ENCODE measurements at regions not wholly inside any gene's neighbourhood (a gene's known extent, or its start where the extent isn't known, plus 50 kb on each side); places are given as distances from the start of the nearest gene placed in this dataset.

DNA sequence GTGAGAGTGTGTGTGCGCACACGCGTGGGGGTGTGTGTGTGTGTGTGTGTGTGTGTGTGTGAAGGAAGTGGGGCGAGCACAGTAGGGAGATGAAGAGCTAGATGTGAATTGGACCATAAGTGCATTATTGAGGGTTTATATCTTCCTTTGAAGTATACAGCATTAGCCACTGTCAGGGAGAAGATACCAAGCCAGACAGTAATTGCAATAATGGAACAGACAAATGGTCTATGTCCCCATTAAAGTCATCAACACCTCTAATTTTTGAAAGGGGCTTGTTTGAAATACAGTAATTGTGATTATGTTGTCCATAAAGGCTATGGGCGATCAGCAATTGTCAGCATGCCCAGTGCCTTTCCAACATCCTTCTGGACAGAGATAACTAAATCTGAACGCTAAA, 429.2 kb upstream of the NR2F2 start:
- TF ChIP-seq FOXP2 (optimal IDR thresholded peaks at IDR 0.05; ENCODE audit: borderline replicate concordance, extremely low read depth, extremely low read length, insufficient read depth) (no peak), TAF1 (IDR thresholded peaks at IDR 0.05; ENCODE audit: borderline replicate concordance, insufficient read depth, low read length) (no peak), POLR2AphosphoS5 (IDR thresholded peaks at IDR 0.05; ENCODE audit: low read depth, low read length) (no peak), SIN3A (IDR thresholded peaks at IDR 0.05; ENCODE audit: borderline replicate concordance, insufficient read depth, low read length) (no peak)
- TF ChIP-seq, protein P1, sequence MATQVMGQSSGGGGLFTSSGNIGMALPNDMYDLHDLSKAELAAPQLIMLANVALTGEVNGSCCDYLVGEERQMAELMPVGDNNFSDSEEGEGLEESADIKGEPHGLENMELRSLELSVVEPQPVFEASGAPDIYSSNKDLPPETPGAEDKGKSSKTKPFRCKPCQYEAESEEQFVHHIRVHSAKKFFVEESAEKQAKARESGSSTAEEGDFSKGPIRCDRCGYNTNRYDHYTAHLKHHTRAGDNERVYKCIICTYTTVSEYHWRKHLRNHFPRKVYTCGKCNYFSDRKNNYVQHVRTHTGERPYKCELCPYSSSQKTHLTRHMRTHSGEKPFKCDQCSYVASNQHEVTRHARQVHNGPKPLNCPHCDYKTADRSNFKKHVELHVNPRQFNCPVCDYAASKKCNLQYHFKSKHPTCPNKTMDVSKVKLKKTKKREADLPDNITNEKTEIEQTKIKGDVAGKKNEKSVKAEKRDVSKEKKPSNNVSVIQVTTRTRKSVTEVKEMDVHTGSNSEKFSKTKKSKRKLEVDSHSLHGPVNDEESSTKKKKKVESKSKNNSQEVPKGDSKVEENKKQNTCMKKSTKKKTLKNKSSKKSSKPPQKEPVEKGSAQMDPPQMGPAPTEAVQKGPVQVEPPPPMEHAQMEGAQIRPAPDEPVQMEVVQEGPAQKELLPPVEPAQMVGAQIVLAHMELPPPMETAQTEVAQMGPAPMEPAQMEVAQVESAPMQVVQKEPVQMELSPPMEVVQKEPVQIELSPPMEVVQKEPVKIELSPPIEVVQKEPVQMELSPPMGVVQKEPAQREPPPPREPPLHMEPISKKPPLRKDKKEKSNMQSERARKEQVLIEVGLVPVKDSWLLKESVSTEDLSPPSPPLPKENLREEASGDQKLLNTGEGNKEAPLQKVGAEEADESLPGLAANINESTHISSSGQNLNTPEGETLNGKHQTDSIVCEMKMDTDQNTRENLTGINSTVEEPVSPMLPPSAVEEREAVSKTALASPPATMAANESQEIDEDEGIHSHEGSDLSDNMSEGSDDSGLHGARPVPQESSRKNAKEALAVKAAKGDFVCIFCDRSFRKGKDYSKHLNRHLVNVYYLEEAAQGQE (IDR thresholded peaks at IDR 0.05; ENCODE audit: insufficient read depth in 1 of 2, low read depth in 2 of 2, low read length in 2 of 2) = no peak

DNA sequence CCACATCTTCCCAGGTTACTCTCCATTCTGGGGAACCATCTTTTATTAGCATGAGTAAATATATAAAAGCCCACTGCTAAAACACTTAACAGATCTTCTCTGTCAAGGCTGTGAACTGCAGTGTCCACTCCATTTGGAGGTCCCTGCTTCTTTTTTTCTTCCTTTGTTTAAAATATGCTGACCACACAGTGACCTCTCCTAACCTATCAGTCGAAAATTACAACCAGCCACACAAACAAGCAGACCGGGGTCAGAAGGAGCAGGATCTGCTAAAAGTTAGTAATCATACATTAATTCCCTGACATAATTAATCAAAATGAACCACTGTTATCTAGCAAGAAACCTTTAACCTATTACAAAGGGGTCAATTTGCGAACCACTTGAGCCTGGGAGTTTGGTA, 427.9 kb upstream of the NR2F2 start:
- TF ChIP-seq POLR2AphosphoS5 (IDR thresholded peaks at IDR 0.05; ENCODE audit: low read depth, low read length) (no peak), SIN3A (IDR thresholded peaks at IDR 0.05; ENCODE audit: borderline replicate concordance, insufficient read depth, low read length) (no peak), FOXP2 (optimal IDR thresholded peaks at IDR 0.05; ENCODE audit: borderline replicate concordance, extremely low read depth, extremely low read length, insufficient read depth) (no peak), TAF1 (IDR thresholded peaks at IDR 0.05; ENCODE audit: borderline replicate concordance, insufficient read depth, low read length) (no peak)
- TF ChIP-seq, protein P1 (IDR thresholded peaks at IDR 0.05; ENCODE audit: insufficient read depth in 1 of 2, low read depth in 2 of 2, low read length in 2 of 2) = no peak

DNA sequence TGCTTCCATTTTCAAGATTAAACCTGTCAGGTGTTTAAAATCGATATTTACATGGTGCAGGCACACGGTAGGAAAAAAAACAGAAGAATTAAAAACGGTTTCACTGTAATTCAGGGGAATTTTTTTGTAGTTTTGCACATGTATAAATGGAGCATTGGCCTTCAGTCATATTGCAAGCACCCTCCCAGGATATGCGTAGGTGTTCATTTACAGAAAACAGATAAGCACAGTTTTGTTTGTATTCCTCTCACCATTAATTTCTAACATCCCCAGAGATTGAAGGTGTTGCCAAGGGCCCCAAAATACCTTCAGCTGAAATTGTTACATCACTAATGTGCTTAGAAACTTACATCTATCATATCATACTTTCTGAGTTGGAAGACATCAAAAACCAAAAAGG, 427.1 kb upstream of the NR2F2 start:
- TF ChIP-seq FOXP2 (optimal IDR thresholded peaks at IDR 0.05; ENCODE audit: borderline replicate concordance, extremely low read depth, extremely low read length, insufficient read depth) (no peak), TAF1 (IDR thresholded peaks at IDR 0.05; ENCODE audit: borderline replicate concordance, insufficient read depth, low read length) (no peak), SIN3A (IDR thresholded peaks at IDR 0.05; ENCODE audit: borderline replicate concordance, insufficient read depth, low read length) (no peak), POLR2AphosphoS5 (IDR thresholded peaks at IDR 0.05; ENCODE audit: low read depth, low read length) (no peak)
- TF ChIP-seq, protein P1 (IDR thresholded peaks at IDR 0.05; ENCODE audit: insufficient read depth in 1 of 2, low read depth in 2 of 2, low read length in 2 of 2) = no peak

DNA sequence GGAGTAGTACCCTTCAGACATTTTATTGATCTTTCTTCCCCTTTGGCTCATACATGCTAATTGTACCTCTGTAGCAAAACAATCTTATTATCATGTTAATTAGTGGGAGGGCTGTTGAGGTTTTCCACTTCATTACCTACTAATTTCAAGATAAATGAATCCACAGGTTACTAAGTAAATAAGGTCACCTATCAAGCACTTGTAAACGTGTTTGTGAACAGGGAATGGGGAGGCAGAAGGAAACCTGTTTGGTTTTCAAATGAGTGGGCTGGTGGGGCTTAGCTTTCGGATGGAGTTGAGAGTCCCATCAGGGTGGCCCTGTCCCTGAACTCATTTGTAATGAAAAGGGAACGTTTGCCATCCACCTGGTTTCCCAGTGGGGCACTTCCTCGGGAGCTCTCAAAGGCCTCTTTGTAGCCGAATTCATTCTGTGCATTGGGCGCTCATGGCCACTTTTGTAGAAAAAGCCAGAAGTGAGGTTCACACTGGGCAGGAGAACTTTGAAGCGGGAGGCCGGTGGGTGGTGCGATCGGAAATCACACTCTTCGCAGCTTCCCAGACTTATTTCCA, 419.8 kb upstream of the NR2F2 start:
- TF ChIP-seq, protein P1 (IDR thresholded peaks at IDR 0.05; ENCODE audit: insufficient read depth in 1 of 2, low read depth in 2 of 2, low read length in 2 of 2) = no peak

All from PFSK-1 (cell line).